ELF-1 (cell line): ENCODE measurements at regions not wholly inside any gene's neighbourhood (a gene's known extent, or its start where the extent isn't known, plus 50 kb on each side); places are given as distances from the start of the nearest gene placed in this dataset.

ENCODE experiments used
- DNase-seq: peaks from one replicate; pipeline ENCODE4 v3.0.0-alpha.2; 2016; ENCODE audit warnings: low read depth, low spot score

- DNase-seq = no peak
Measured at GRCh38 chr3:79885407-79885806, 117.6 kb upstream of the ROBO1 start.

- DNase-seq = no peak
Measured at GRCh38 chr3:79884354-79884753, 116.6 kb upstream of the ROBO1 start.

- DNase-seq = no peak
Measured at GRCh38 chr3:79881431-79881830, 113.6 kb upstream of the ROBO1 start.

GRCh38 chr3:79878708-79879107 lies 110.9 kb upstream of the ROBO1 start:
- no peak for DNase-seq

GRCh38 chr3:79874646-79875045 lies 106.8 kb upstream of the ROBO1 start:
- DNase-seq = no peak

GRCh38 chr3:79872483-79872882 lies 104.7 kb upstream of the ROBO1 start:
- DNase-seq = no peak

- DNase-seq = no peak
Measured at GRCh38 chr3:79871656-79872055, 103.9 kb upstream of the ROBO1 start.

- no peak for DNase-seq
Measured at GRCh38 chr3:79870313-79870620, 102.5 kb upstream of the ROBO1 start.

GRCh38 chr3:79869461-79870312 lies 101.9 kb upstream of the ROBO1 start:
- DNase-seq = no peak

- DNase-seq = no peak
Measured at GRCh38 chr3:79866162-79866561, 98.4 kb upstream of the ROBO1 start.

GRCh38 chr3:79864077-79864476 lies 96.3 kb upstream of the ROBO1 start:
- DNase-seq = no peak

- no peak for DNase-seq
Measured at GRCh38 chr3:79848876-79849275, 81.1 kb upstream of the ROBO1 start.

- no peak for DNase-seq
Measured at GRCh38 chr3:79847928-79848327, 80.1 kb upstream of the ROBO1 start.

- DNase-seq = peak; percentile 11
Measured at GRCh38 chr3:79846148-79846933, 78.5 kb upstream of the ROBO1 start.

- no peak for DNase-seq
Measured at GRCh38 chr3:79845546-79845945, 77.7 kb upstream of the ROBO1 start.

GRCh38 chr3:79844176-79844575 lies 76.4 kb upstream of the ROBO1 start:
- no peak for DNase-seq

GRCh38 chr3:79843180-79843579 lies 75.4 kb upstream of the ROBO1 start:
- no peak for DNase-seq

GRCh38 chr3:79835701-79836100 lies 67.9 kb upstream of the ROBO1 start:
- DNase-seq = no peak

- no peak for DNase-seq
Measured at GRCh38 chr3:79824166-79824565, 56.4 kb upstream of the ROBO1 start.

GRCh38 chr3:79822076-79822475 lies 54.3 kb upstream of the ROBO1 start:
- DNase-seq = no peak

GRCh38 chr3:79820089-79820488 lies 52.3 kb upstream of the ROBO1 start:
- DNase-seq = no peak

- DNase-seq = no peak
Measured at GRCh38 chr3:79818015-79818414, 50.2 kb upstream of the ROBO1 start.
